ENCODE measurements at regions not wholly inside any gene's neighbourhood (a gene's known extent, or its start where the extent isn't known, plus 50 kb on each side); places are given as distances from the start of the nearest gene placed in this dataset.

- TF ChIP-seq, protein P1, sequence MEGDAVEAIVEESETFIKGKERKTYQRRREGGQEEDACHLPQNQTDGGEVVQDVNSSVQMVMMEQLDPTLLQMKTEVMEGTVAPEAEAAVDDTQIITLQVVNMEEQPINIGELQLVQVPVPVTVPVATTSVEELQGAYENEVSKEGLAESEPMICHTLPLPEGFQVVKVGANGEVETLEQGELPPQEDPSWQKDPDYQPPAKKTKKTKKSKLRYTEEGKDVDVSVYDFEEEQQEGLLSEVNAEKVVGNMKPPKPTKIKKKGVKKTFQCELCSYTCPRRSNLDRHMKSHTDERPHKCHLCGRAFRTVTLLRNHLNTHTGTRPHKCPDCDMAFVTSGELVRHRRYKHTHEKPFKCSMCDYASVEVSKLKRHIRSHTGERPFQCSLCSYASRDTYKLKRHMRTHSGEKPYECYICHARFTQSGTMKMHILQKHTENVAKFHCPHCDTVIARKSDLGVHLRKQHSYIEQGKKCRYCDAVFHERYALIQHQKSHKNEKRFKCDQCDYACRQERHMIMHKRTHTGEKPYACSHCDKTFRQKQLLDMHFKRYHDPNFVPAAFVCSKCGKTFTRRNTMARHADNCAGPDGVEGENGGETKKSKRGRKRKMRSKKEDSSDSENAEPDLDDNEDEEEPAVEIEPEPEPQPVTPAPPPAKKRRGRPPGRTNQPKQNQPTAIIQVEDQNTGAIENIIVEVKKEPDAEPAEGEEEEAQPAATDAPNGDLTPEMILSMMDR (IDR thresholded peaks at IDR 0.05; ENCODE audit: control insufficient read depth, insufficient read depth, low read depth, low read length, missing control alignments), result no peak
- no peak for DNase-seq (ENCODE audit: low read depth)
- no peak overlapping the region for H3K4me3 ChIP-seq (ENCODE audit: control insufficient read depth, low read depth, low read length)
Measured at GRCh38 chr6:54057058-54057457, 54.2 kb upstream of the MLIP start.

DNA sequence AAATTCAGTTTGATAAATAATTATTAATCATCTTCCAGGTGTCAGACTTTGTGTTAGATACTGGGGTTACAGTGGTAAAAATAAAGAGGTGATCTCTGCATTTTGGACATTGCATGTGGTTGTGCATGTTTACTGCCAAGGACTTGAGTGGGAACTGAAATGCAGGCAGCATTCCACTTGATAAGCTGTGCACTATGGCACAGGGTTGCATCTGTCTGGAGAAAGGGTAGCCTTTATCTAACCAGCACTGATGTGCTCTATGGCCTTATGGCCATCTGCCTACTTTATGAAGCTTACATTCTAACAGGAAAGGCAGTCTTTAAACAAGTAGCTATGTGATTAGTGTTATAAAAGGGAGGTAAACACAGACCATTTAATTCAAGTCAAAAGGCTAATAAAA, 53.0 kb upstream of the MLIP start:
- TF ChIP-seq, protein P1 (IDR thresholded peaks at IDR 0.05; ENCODE audit: control insufficient read depth, insufficient read depth, low read depth, low read length, missing control alignments), result no peak
- no peak overlapping the region for H3K4me3 ChIP-seq (ENCODE audit: control insufficient read depth, low read depth, low read length)
- no peak for DNase-seq (ENCODE audit: low read depth)

GRCh38 chr6:54059683-54060082, 51.6 kb upstream of the MLIP start:
- TF ChIP-seq, protein P1 (IDR thresholded peaks at IDR 0.05; ENCODE audit: control insufficient read depth, insufficient read depth, low read depth, low read length, missing control alignments), result no peak
- no peak overlapping the region for H3K4me3 ChIP-seq (ENCODE audit: control insufficient read depth, low read depth, low read length)
- DNase-seq (ENCODE audit: low read depth), result no peak

- TF ChIP-seq, protein P1 (IDR thresholded peaks at IDR 0.05; ENCODE audit: control insufficient read depth, insufficient read depth, low read depth, low read length, missing control alignments), result no peak
- DNase-seq (ENCODE audit: low read depth), result peak; percentile 8
- no peak overlapping the region for H3K4me3 ChIP-seq (ENCODE audit: control insufficient read depth, low read depth, low read length)
Measured at GRCh38 chr6:54060286-54060685, 51.0 kb upstream of the MLIP start.
